ENCODE measurements at regions not wholly inside any gene's neighbourhood (a gene's known extent, or its start where the extent isn't known, plus 50 kb on each side); places are given as distances from the start of the nearest gene placed in this dataset.

DNA sequence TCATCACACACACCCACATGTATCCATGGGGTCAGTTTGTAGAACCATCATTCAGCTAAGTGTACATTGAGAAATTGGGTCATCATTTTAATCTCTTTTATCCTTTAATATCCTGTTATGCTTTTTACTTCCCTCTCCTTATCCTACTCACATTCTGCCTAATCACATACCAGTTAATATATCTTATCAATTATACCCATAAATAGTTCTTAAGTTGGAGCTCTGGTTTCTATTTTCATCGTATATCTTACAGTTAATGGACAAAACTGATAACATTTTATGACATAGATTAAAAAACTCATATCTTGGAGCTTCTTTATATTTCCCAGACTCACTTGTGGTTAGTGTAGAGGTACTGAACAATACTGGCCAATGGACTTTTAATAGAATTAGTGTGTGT lies 729.5 kb upstream of the LCORL start:
- POLR2A ChIA-PET: no interaction called here
- H3K36me3 ChIP-seq (ENCODE audit: control insufficient read depth in 2 of 2, extremely low read depth in 1 of 2, insufficient read depth in 2 of 2, low read length in 2 of 2): no peaks in the 10 kb centered on the region
- H3K9me3 ChIP-seq (replicated peaks; ENCODE audit: control insufficient read depth, insufficient read depth, low read length): no peaks in the 10 kb centered on the region
- intact Hi-C loops (cut with micrococcal nuclease) (no loop called here), dilution Hi-C loops (cut with MboI; ENCODE audit: extremely low pct_ligation_motif_present, low sequenced_read_pairs) (no loop called here)
- no peak overlapping the region for H3K9ac ChIP-seq (replicated peaks; ENCODE audit: extremely low read depth, insufficient read depth, low read length)
- no peak overlapping the region for H2AFZ ChIP-seq (ENCODE audit: low read depth, low read length)
- no peak overlapping the region for H3K27ac ChIP-seq (ENCODE audit: insufficient read depth, low read depth, low read length)
- H3K4me3 ChIP-seq (replicated peaks in 1 of 3; ENCODE audit: insufficient read depth in 1 of 3, low read depth in 1 of 3, low read length in 3 of 3): no peak overlapping the region
- CTCF ChIA-PET: no interaction called here
- H3K79me2 ChIP-seq (ENCODE audit: control insufficient read depth, insufficient read depth, low read length): no peaks in the 10 kb centered on the region
- FAIRE-seq (no peak), DNase-seq (ENCODE audit: low read depth, low spot score) (no peak)
- H3K9me1 ChIP-seq (replicated peaks; ENCODE audit: control insufficient read depth, extremely low read depth, insufficient read depth, low read length): no peaks in the 10 kb centered on the region
- no peak for TF ChIP-seq POLR2A (IDR thresholded peaks at IDR 0.05; ENCODE audit: low read depth, low read length)
- no peak for TF ChIP-seq GATA2 (IDR thresholded peaks at IDR 0.05; ENCODE audit: insufficient read depth, insufficient read length, low read depth, low read length)
- TF ChIP-seq, protein P1, sequence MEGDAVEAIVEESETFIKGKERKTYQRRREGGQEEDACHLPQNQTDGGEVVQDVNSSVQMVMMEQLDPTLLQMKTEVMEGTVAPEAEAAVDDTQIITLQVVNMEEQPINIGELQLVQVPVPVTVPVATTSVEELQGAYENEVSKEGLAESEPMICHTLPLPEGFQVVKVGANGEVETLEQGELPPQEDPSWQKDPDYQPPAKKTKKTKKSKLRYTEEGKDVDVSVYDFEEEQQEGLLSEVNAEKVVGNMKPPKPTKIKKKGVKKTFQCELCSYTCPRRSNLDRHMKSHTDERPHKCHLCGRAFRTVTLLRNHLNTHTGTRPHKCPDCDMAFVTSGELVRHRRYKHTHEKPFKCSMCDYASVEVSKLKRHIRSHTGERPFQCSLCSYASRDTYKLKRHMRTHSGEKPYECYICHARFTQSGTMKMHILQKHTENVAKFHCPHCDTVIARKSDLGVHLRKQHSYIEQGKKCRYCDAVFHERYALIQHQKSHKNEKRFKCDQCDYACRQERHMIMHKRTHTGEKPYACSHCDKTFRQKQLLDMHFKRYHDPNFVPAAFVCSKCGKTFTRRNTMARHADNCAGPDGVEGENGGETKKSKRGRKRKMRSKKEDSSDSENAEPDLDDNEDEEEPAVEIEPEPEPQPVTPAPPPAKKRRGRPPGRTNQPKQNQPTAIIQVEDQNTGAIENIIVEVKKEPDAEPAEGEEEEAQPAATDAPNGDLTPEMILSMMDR (IDR thresholded peaks at IDR 0.05; ENCODE audit: extremely low read depth in 1 of 2, insufficient read depth in 1 of 2, low read depth in 1 of 2, low read length in 2 of 2): no peak
- BruUV-seq (replicated peaks): no TSS peak
- H3K27me3 ChIP-seq (ENCODE audit: control insufficient read depth in 2 of 2, insufficient read depth in 2 of 2, low read length in 2 of 2): no peaks in the 10 kb centered on the region
- no peak overlapping the region for H3K4me2 ChIP-seq (ENCODE audit: insufficient read depth, low read length)
- no peaks in the 10 kb centered on the region for H3K4me1 ChIP-seq (ENCODE audit: control insufficient read depth, extremely low read depth, insufficient read depth, low read length)
- no peaks in the 10 kb centered on the region for H4K20me1 ChIP-seq (replicated peaks; ENCODE audit: control insufficient read depth, extremely low read depth, insufficient read depth, low read length)

DNA sequence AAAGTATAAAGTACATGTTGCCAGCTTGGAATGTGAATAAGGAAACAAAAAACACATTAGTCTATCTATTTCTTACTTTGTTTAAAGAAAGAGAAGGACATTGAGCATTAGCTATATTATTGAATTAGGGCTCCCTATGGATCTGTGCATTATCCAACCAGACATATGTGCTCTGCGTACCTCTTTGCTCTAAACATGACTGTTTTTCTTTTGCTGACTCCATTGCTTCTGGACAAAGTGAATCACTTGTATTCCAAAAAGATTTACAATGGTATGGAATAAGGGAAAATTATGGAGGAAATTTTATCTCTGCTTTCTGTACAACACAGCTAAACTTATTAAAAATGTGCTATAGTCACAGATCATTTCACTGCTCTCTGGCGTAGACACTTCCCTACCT lies 727.8 kb upstream of the LCORL start:
- no peak overlapping the region for H3K27ac ChIP-seq (ENCODE audit: insufficient read depth, low read depth, low read length)
- H4K20me1 ChIP-seq (replicated peaks; ENCODE audit: control insufficient read depth, extremely low read depth, insufficient read depth, low read length): no peaks in the 10 kb centered on the region
- H3K4me2 ChIP-seq (ENCODE audit: insufficient read depth, low read length): no peak overlapping the region
- TF ChIP-seq POLR2A (IDR thresholded peaks at IDR 0.05; ENCODE audit: low read depth, low read length): no peak
- TF ChIP-seq GATA2 (IDR thresholded peaks at IDR 0.05; ENCODE audit: insufficient read depth, insufficient read length, low read depth, low read length): no peak
- TF ChIP-seq, protein P1 (IDR thresholded peaks at IDR 0.05; ENCODE audit: extremely low read depth in 1 of 2, insufficient read depth in 1 of 2, low read depth in 1 of 2, low read length in 2 of 2): no peak
- TF ChIP-seq, protein P2, sequence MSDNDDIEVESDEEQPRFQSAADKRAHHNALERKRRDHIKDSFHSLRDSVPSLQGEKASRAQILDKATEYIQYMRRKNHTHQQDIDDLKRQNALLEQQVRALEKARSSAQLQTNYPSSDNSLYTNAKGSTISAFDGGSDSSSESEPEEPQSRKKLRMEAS (IDR thresholded peaks at IDR 0.05; ENCODE audit: insufficient read depth, insufficient read length): no peak
- no peak for TF ChIP-seq MYC (IDR thresholded peaks at IDR 0.05; ENCODE audit: low read depth, low read length)
- TF ChIP-seq POLR2AphosphoS5 (IDR thresholded peaks at IDR 0.05; ENCODE audit: insufficient read depth, low read depth, low read length): no peak
- no peak for TF ChIP-seq FOS (IDR thresholded peaks at IDR 0.05; ENCODE audit: borderline replicate concordance, insufficient read depth, low read length)
- no peak for TF ChIP-seq EZH2 (IDR thresholded peaks at IDR 0.05; ENCODE audit: borderline replicate concordance, low read depth, low read length, severe bottlenecking)
- no peak for TF ChIP-seq JUN (IDR thresholded peaks at IDR 0.05; ENCODE audit: borderline replicate concordance, insufficient read depth, insufficient read length, low read depth)
- dilution Hi-C loops (cut with MboI; ENCODE audit: extremely low pct_ligation_motif_present, low sequenced_read_pairs): no loop called here
- POLR2A ChIA-PET: no interaction called here
- no peak overlapping the region for H3K4me3 ChIP-seq (replicated peaks in 1 of 3; ENCODE audit: insufficient read depth in 1 of 3, low read depth in 1 of 3, low read length in 3 of 3)
- FAIRE-seq: no peak
- no peaks in the 10 kb centered on the region for H3K9me3 ChIP-seq (replicated peaks; ENCODE audit: control insufficient read depth, insufficient read depth, low read length)
- H3K36me3 ChIP-seq (ENCODE audit: control insufficient read depth in 2 of 2, extremely low read depth in 1 of 2, insufficient read depth in 2 of 2, low read length in 2 of 2): no peaks in the 10 kb centered on the region
- no peak overlapping the region for H2AFZ ChIP-seq (ENCODE audit: low read depth, low read length)
- H3K9ac ChIP-seq (replicated peaks; ENCODE audit: extremely low read depth, insufficient read depth, low read length): no peak overlapping the region
- CTCF ChIA-PET: interaction anchor here (0.9 kb wide), 1 partner anchor 14 kb away, joined by 3 read pairs; no protein-coding TSS in a partner anchor
- no peaks in the 10 kb centered on the region for H3K4me1 ChIP-seq (ENCODE audit: control insufficient read depth, extremely low read depth, insufficient read depth, low read length)
- H3K79me2 ChIP-seq (ENCODE audit: control insufficient read depth, insufficient read depth, low read length): no peaks in the 10 kb centered on the region
- no peaks in the 10 kb centered on the region for H3K27me3 ChIP-seq (ENCODE audit: control insufficient read depth in 2 of 2, insufficient read depth in 2 of 2, low read length in 2 of 2)
- no peak for DNase-seq (ENCODE audit: low read depth, low spot score)
- no peaks in the 10 kb centered on the region for H3K9me1 ChIP-seq (replicated peaks; ENCODE audit: control insufficient read depth, extremely low read depth, insufficient read depth, low read length)
- intact Hi-C loops (cut with micrococcal nuclease): no loop called here
- BruUV-seq (replicated peaks): no TSS peak

Measured in endothelial cell of umbilical vein (primary cell).